HepG2 (cell line): ENCODE measurements at regions not wholly inside any gene's neighbourhood (a gene's known extent, or its start where the extent isn't known, plus 50 kb on each side); places are given as distances from the start of the nearest gene placed in this dataset.
A peak's percentile ranks its signal among the peaks of the same experiment; 100 is the strongest.

Experiments
- ATAC-seq: fragments of 200-7000 bp; cut with Tn5 transposase; 3 replicates; pipeline ENCODE4 v1.9.1; 2020; ENCODE audit warnings: mild to moderate bottlenecking, moderate library complexity
- BruUV-seq: library from RNA; stranded (reverse); fragments of 400-500 nt; replicated peaks from 2 replicates; lab custom pipeline; 2021; lab: Mats Ljungman, UMichigan
- CTCF ChIA-PET: fragments of 300-600 bp; formaldehyde crosslinking; extraction: SDS; loops from one replicate; lab custom pipeline; 2021; ENCODE audit warnings: low total read pairs, inconsistent platforms, low intra/inter-chr PET ratio; lab: Yijun Ruan, JAX
- POLR2A ChIA-PET: fragments of 350-600 bp; sonication (Branson Sonifier 250); formaldehyde crosslinking; loops from one replicate; lab custom pipeline; 2020; ENCODE audit warnings: antibody characterized with exemption, inconsistent platforms; lab: Yijun Ruan, JAX
- DNase-seq: peaks from one replicate; pipeline ENCODE4 v3.0.0-alpha.2; 2015; ENCODE audit warnings: low spot score
- FAIRE-seq: peaks from 3 replicates; lab custom pipeline; 2011; peaks lifted over from hg19 to GRCh38; lab: Jason Lieb, UNC
- H2AFZ ChIP-seq: one replicate; pipeline ENCODE4 v1.6.1; 2011; ENCODE audit warnings: low read length, inconsistent platforms
- H3K27ac ChIP-seq: fragments of 300-600 bp; 3 replicates; pipeline ENCODE4 v1.8.0; 2011; ENCODE audit warnings: mixed run types, mild to moderate bottlenecking, mixed read lengths, low read length, inconsistent platforms; ENCODE audit not compliant: insufficient read depth; ENCODE audit errors: extremely low read length
- H3K27me3 ChIP-seq, 2 experiments: fragments of 200-600 bp in 1 of 2; 2 replicates in 1 of 2; 3 replicates in 1 of 2; pipeline versions ENCODE4 v1.6.0 to v1.8.0; 2011; ENCODE audit warnings: low read length in 2 of 2, mild to moderate bottlenecking in 2 of 2, moderate library complexity in 2 of 2, inconsistent platforms in 1 of 2; ENCODE audit not compliant: insufficient read depth in 2 of 2, control insufficient read depth in 1 of 2
- H3K36me3 ChIP-seq, 2 experiments: fragments of 200-600 bp in 1 of 2; replicated peaks in 1 of 2; 2 replicates in 1 of 2; 3 replicates in 1 of 2; pipeline versions ENCODE4 v1.5.1 to v1.8.0; 2011; ENCODE audit warnings: low read length in 2 of 2, inconsistent platforms in 1 of 2; ENCODE audit not compliant: insufficient read depth in 2 of 2, control insufficient read depth in 1 of 2
- H3K4me1 ChIP-seq: 2 replicates; pipeline ENCODE4 v1.5.1; 2012; ENCODE audit warnings: low read length, inconsistent platforms; ENCODE audit not compliant: insufficient read depth
- H3K4me2 ChIP-seq: 2 replicates; pipeline ENCODE4 v1.6.0; 2011; ENCODE audit warnings: low read depth, low read length, inconsistent platforms
- H3K4me3 ChIP-seq, 3 experiments: fragments of 200-600 bp in 1 of 3; sonication (generic), shearing (Covaris generic) in 1 of 3; replicated peaks in 1 of 3; 2 replicates each; pipeline ENCODE4 v1.5.1; 2011 to 2016; ENCODE audit warnings: low read length in 3 of 3, inconsistent platforms in 2 of 3, low read depth in 2 of 3, mild to moderate bottlenecking in 2 of 3, control low read depth in 1 of 3, mixed read lengths in 1 of 3; ENCODE audit not compliant: insufficient read depth in 1 of 3
- H3K79me2 ChIP-seq: one replicate; pipeline ENCODE4 v1.6.1; 2011; ENCODE audit warnings: low read length, inconsistent platforms; ENCODE audit not compliant: insufficient read depth
- H3K9ac ChIP-seq: 2 replicates; pipeline ENCODE4 v1.6.0; 2011; ENCODE audit warnings: mild to moderate bottlenecking, low read depth, low read length, inconsistent platforms; ENCODE audit not compliant: insufficient read depth
- H3K9me3 ChIP-seq: 2 replicates; pipeline ENCODE4 v1.5.1; 2012; ENCODE audit warnings: mild to moderate bottlenecking, low read length
- H4K20me1 ChIP-seq: 2 replicates; pipeline ENCODE4 v1.6.0; 2011; ENCODE audit warnings: inconsistent platforms, mild to moderate bottlenecking, low read length, moderate library complexity; ENCODE audit not compliant: insufficient read depth
- EHMT2 ChIP-seq: fragments of 200-600 bp; sonication (generic); IDR thresholded peaks from 2 replicates; pipeline ENCODE4 v1.7.0; 2017; ENCODE audit warnings: antibody characterized with exemption, low read depth, low read length, borderline replicate concordance
- HDAC2 ChIP-seq: sonication (generic); formaldehyde crosslinking; IDR thresholded peaks from 2 replicates; pipeline ENCODE4 v1.4.0; 2020; ENCODE audit warnings: missing genetic modification reagents
- MIER2 ChIP-seq: IDR thresholded peaks from 2 replicates; pipeline ENCODE4 v1.6.1; 2016; ENCODE audit warnings: missing biosample characterization, missing genetic modification reagents
- PHF5A ChIP-seq: IDR thresholded peaks from one replicate; pipeline ENCODE4 v1.6.1; 2018; ENCODE audit warnings: low read depth, missing genetic modification reagents; ENCODE audit not compliant: unreplicated experiment
- SAP130 ChIP-seq: IDR thresholded peaks from 2 replicates; pipeline ENCODE4 v1.6.1; 2016; ENCODE audit warnings: low read depth
- TAF1 ChIP-seq: sonication (generic); formaldehyde crosslinking; IDR thresholded peaks from 2 replicates; pipeline ENCODE4 v1.4.0; 2020; ENCODE audit warnings: missing genetic modification reagents
- WIZ ChIP-seq: sonication (generic); formaldehyde crosslinking; IDR thresholded peaks from 2 replicates; pipeline ENCODE4 v1.5.1; 2020; ENCODE audit warnings: mild to moderate bottlenecking, missing genetic modification reagents
- ZNF770 ChIP-seq: sonication (generic); formaldehyde crosslinking; IDR thresholded peaks from 2 replicates; pipeline ENCODE4 v1.5.0; 2020; ENCODE audit warnings: mild to moderate bottlenecking, missing genetic modification reagents
- ZNF792 ChIP-seq: IDR thresholded peaks from 2 replicates; pipeline ENCODE4 v1.6.1; 2016
- ZSCAN9 ChIP-seq: IDR thresholded peaks from 2 replicates; pipeline ENCODE4 v1.6.1; 2016; ENCODE audit warnings: borderline replicate concordance
- WGBS: methylation state at CpG from one replicate; pipeline ENCODE4 v1.1.6; 2017; ENCODE audit warnings: low lambda C conversion rate; 5-methylcytosine and 5-hydroxymethylcytosine counted together
- in situ Hi-C: cut with HindIII; loops from 2 replicates; pipeline ENCODE4 v1.10.0; 2017; ENCODE audit warnings: low pct_unique_long_range_greater_than_20kb; ENCODE audit not compliant: extremely low pct_ligation_motif_present
- intact Hi-C: fragments of 100-400 bp; cut with micrococcal nuclease; formaldehyde crosslinking; loops from one replicate; pipeline ENCODE4 v1.10.0; 2022; ENCODE audit not compliant: unreplicated experiment
- TF ChIP-seq, protein P1 (sequence below): IDR thresholded peaks from 2 replicates; pipeline ENCODE4 v1.6.1; 2016
- TF ChIP-seq, protein P2 (sequence below), 2 experiments: IDR thresholded peaks; 2 replicates each; pipeline ENCODE4 v1.6.1; 2011 to 2012; ENCODE audit warnings: low read length in 2 of 2, borderline replicate concordance in 1 of 2, low read depth in 1 of 2, mild to moderate bottlenecking in 1 of 2, moderate library complexity in 1 of 2

DNA sequence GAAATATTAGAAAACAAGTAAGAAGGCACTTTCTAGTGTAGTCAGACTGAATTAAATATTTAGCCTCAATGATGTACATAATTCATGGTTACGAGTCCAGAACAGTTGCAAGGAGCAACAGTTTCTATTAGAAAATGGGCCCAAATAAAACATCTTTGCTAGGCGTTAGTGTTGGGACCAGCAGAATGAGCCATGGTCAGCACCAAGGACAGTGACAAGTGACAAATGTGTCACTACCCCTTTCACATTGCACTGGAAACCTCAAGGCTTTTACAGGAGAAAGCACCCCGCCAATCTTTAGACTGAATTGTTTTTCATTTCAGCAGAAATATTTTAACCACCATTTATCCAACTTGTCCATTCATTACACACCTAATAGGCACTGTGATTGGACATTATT is 301.3 kb upstream of the ADCY2 start:
- POLR2A ChIA-PET: no interaction called here
- Histone ChIP-seq H3K9ac (no peak overlapping the region), H3K4me1 (no peaks in the 10 kb centered on the region)
- peak; percentile 47; the same call in 1 of the 2 replicates for TF ChIP-seq ZNF792
- TF ChIP-seq WIZ (CRISPR knock-in tag): 0 out of 2 replicates have a peak, but pooled peaks have one; percentile 68
- TF ChIP-seq HDAC2 (CRISPR knock-in tag): peak; percentile 36; the same call in 1 of the 2 replicates
- TF ChIP-seq ZSCAN9: 0 out of 2 replicates have a peak, but pooled peaks have one; percentile 25
- TF ChIP-seq ZNF770 (CRISPR knock-in tag): no peak
- TF ChIP-seq, protein P1, sequence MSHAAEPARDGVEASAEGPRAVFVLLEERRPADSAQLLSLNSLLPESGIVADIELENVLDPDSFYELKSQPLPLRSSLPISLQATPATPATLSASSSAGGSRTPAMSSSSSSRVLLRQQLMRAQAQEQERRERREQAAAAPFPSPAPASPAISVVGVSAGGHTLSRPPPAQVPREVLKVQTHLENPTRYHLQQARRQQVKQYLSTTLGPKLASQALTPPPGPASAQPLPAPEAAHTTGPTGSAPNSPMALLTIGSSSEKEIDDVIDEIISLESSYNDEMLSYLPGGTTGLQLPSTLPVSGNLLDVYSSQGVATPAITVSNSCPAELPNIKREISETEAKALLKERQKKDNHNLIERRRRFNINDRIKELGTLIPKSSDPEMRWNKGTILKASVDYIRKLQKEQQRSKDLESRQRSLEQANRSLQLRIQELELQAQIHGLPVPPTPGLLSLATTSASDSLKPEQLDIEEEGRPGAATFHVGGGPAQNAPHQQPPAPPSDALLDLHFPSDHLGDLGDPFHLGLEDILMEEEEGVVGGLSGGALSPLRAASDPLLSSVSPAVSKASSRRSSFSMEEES (CRISPR knock-in tag): 0 out of 2 replicates have a peak, but pooled peaks have one; percentile 27
- peak; percentile 91; the same call in 1 of the 2 replicates for TF ChIP-seq EHMT2
- TF ChIP-seq MIER2 (CRISPR knock-in tag): peak; percentile 96
- no peak for TF ChIP-seq TAF1 (CRISPR knock-in tag)
- 0 out of 2 replicates have a peak, but pooled peaks have one; percentile 21 for TF ChIP-seq SAP130
- no peak for TF ChIP-seq PHF5A (CRISPR knock-in tag)
- TF ChIP-seq, protein P2, sequence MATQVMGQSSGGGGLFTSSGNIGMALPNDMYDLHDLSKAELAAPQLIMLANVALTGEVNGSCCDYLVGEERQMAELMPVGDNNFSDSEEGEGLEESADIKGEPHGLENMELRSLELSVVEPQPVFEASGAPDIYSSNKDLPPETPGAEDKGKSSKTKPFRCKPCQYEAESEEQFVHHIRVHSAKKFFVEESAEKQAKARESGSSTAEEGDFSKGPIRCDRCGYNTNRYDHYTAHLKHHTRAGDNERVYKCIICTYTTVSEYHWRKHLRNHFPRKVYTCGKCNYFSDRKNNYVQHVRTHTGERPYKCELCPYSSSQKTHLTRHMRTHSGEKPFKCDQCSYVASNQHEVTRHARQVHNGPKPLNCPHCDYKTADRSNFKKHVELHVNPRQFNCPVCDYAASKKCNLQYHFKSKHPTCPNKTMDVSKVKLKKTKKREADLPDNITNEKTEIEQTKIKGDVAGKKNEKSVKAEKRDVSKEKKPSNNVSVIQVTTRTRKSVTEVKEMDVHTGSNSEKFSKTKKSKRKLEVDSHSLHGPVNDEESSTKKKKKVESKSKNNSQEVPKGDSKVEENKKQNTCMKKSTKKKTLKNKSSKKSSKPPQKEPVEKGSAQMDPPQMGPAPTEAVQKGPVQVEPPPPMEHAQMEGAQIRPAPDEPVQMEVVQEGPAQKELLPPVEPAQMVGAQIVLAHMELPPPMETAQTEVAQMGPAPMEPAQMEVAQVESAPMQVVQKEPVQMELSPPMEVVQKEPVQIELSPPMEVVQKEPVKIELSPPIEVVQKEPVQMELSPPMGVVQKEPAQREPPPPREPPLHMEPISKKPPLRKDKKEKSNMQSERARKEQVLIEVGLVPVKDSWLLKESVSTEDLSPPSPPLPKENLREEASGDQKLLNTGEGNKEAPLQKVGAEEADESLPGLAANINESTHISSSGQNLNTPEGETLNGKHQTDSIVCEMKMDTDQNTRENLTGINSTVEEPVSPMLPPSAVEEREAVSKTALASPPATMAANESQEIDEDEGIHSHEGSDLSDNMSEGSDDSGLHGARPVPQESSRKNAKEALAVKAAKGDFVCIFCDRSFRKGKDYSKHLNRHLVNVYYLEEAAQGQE (IDR thresholded peaks at IDR 0.05; ENCODE audit: borderline replicate concordance in 1 of 2, low read depth in 1 of 2, low read length in 2 of 2): peak; percentile 75 to 96
- TF ChIP-seq, all 625 proteins: peak for 9
- no peak for ATAC-seq
- no peak overlapping the region for H3K4me3 ChIP-seq
- DNase-seq: peak; percentile 6
- H2AFZ ChIP-seq: no peak overlapping the region
- no peak overlapping the region for H3K27ac ChIP-seq
- BruUV-seq: no TSS peak
- WGBS: 0% methylated on average over 3 of the region's 3 CpGs
- intact Hi-C loops: no loop called here
- FAIRE-seq: no peak
- no peaks in the 10 kb centered on the region for H4K20me1 ChIP-seq
- CTCF ChIA-PET: no interaction called here
- no peak overlapping the region for H3K4me2 ChIP-seq
- H3K27me3 ChIP-seq: no peaks in the 10 kb centered on the region
- H3K9me3 ChIP-seq: no peaks in the 10 kb centered on the region
- no peaks in the 10 kb centered on the region for H3K36me3 ChIP-seq
- H3K79me2 ChIP-seq: no peaks in the 10 kb centered on the region
- in situ Hi-C loops: no loop called here
